Vagina (tissue), 2 donors: ENCODE measurements at regions not wholly inside any gene's neighbourhood (a gene's known extent, or its start where the extent isn't known, plus 50 kb on each side); places are given as distances from the start of the nearest gene placed in this dataset.

Experiments used
- POLR2A ChIP-seq, 2 donors: fragments of 450-650 bp; IDR thresholded peaks; one replicate each; pipeline ENCODE4 v1.6.1; 2017; ENCODE audit warnings: antibody characterized with exemption in 2 of 2, mild to moderate bottlenecking in 2 of 2, moderate library complexity in 2 of 2
- POLR2AphosphoS5 ChIP-seq, 2 donors: sonication (generic); formaldehyde crosslinking; IDR thresholded peaks; one replicate each; pipeline ENCODE4 v1.9.0; 2017; ENCODE audit warnings: antibody characterized with exemption in 2 of 2, mild to moderate bottlenecking in 2 of 2, low read depth in 1 of 2; ENCODE audit not compliant: insufficient read depth in 1 of 2
- TF ChIP-seq, protein P1 (sequence below), 3 experiments: fragments of 450-650 bp in 2 of 3; fragments of 200-600 bp in 1 of 3; sonication (generic) in 1 of 3; IDR thresholded peaks; one replicate each; pipeline ENCODE4 v1.5.1; 2017 to 2019; ENCODE audit warnings: antibody characterized with exemption in 3 of 3, mild to moderate bottlenecking in 2 of 3, moderate library complexity in 2 of 3

DNA sequence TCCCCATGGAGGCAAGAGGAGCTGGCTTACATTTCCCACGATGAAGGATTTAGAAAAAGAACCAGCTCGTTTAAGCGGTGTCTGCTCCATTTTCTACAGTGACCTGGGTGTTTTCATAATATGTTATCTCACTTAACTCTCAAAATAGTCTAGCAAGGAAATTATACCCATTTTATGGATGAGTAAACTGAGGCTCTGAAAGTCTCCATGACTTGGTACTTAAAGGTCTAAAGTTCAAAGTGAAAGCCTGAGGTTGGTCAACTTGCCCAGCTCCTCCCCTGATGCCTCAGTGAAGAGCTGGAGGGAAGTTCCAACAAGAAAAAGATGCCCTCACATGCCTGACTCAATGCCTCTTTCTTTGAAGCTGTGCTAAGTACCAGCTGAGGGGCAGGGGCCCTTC lies 232.0 kb downstream of the CBLN1 start:
- TF ChIP-seq, protein P1, sequence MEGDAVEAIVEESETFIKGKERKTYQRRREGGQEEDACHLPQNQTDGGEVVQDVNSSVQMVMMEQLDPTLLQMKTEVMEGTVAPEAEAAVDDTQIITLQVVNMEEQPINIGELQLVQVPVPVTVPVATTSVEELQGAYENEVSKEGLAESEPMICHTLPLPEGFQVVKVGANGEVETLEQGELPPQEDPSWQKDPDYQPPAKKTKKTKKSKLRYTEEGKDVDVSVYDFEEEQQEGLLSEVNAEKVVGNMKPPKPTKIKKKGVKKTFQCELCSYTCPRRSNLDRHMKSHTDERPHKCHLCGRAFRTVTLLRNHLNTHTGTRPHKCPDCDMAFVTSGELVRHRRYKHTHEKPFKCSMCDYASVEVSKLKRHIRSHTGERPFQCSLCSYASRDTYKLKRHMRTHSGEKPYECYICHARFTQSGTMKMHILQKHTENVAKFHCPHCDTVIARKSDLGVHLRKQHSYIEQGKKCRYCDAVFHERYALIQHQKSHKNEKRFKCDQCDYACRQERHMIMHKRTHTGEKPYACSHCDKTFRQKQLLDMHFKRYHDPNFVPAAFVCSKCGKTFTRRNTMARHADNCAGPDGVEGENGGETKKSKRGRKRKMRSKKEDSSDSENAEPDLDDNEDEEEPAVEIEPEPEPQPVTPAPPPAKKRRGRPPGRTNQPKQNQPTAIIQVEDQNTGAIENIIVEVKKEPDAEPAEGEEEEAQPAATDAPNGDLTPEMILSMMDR (IDR thresholded peaks at IDR 0.05), result no peak
- TF ChIP-seq POLR2A (IDR thresholded peaks at IDR 0.05), result no peak
- no peak for TF ChIP-seq POLR2AphosphoS5 (IDR thresholded peaks at IDR 0.05; ENCODE audit: insufficient read depth in 1 of 2, low read depth in 1 of 2)
